HG03135 (cell line): ENCODE measurements at regions not wholly inside any gene's neighbourhood (a gene's known extent, or its start where the extent isn't known, plus 50 kb on each side); places are given as distances from the start of the nearest gene placed in this dataset.

Source experiments
- ATAC-seq: cut with Tn5 transposase; IDR thresholded peaks from one replicate; pipeline ENCODE4 v1.9.1; 2021; ENCODE audit warnings: mild to moderate bottlenecking, moderate library complexity; ENCODE audit not compliant: unreplicated experiment

DNA sequence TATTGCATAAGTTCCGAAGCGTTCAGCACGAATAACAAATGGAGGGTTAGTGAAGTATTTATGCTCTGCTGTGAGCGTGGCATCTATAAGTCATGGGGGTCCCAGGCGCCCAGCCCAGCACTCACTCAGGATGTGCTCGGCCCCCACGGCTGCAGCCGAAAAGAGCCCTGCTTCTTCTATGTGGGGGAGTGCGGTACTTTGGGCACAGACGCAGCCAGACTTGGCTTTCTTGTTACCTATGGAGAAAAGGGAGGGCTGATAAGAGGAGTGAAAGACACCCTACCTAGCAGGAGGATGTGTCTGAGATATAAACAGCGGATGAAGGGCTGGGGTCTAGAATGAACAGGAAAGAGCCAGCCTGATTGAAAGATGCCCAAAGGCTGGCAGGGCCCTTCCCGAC lies 51.4 kb downstream of the MRPL36 start:
- ATAC-seq = no peak

DNA sequence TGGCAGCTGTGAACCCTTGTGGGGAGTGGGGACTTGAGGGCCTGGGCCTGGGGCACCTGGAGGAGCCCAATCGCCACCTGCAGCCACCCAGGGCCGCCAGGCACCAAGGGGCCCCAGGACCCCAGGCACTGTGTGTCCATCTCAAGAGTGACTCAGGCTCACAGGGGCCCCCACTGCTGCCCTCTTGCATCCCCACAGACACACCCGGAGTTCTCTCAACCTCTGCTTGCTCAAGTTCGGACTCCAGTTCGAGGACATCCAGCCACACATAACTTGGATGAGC lies 51.9 kb downstream of the MRPL36 start:
- no peak for ATAC-seq

DNA sequence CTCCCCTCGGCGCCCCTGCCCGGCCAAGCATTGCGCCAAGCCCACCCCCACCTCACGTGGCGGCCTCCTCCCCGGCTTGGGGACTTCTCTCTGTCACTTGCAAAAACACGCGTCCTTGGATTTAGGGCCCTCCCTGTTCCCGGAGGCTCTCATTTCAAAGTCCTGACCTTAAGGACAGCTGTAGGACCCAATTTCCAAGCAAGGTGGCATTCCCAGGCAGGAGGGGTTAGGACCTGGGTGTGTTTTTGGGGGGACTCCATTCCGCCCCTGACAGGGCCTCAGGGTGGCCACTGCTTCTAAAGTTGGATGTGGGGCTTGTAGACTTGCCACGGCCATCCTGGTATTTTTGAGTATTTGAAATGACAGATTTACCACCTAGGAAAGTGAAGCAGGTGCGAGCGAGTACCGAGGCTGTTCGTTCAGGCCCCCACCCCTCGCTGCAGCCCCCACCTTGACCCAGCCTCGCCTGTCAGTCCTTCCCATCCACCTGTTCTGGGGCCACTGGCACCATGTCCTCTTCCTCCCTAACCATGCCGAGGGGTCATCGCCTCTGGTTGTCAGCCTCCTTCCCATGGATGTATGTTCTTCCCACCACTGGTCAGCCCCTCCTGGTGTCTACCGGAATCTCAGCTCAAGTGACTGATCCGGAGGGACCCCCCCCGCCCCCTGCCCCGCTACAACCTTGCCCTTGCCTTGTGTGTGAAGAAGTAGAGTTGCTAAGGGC lies 52.4 kb downstream of the MRPL36 start:
- ATAC-seq = no peak

DNA sequence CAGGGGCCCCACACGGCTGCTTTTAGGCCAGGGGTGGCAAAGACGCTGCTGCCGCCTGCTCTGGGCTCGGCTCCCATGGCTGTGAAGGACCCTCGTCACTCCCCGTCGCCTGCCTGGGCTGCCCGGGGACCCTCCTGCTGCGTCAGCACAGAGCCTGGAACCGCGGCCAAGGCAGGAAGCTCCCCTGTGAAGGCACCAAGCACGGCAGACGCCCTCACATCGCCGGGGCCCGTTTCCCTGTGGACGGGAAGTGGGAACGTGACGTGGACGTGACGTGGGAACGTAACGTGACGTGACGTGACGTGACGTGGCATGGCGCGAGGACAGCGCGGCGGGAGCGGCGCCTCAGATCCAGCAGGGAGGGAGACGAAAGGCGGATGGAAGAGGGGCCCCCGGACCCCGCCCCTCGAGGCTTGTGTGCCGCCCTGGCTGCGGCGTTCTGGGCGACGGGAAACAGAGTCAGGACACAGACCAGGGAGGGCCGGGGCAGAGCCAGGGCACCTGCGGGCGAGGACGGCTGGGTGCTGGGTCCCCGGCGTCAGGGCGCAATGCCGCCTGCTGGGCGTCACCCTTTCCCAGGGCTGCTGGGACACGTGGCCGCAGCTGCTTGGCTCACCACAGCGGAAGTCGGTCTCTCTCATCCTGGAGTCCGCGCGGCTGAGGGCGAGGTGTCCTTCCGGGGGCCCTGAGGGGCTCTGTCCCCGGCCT lies 53.1 kb downstream of the MRPL36 start:
- ATAC-seq = no peak

DNA sequence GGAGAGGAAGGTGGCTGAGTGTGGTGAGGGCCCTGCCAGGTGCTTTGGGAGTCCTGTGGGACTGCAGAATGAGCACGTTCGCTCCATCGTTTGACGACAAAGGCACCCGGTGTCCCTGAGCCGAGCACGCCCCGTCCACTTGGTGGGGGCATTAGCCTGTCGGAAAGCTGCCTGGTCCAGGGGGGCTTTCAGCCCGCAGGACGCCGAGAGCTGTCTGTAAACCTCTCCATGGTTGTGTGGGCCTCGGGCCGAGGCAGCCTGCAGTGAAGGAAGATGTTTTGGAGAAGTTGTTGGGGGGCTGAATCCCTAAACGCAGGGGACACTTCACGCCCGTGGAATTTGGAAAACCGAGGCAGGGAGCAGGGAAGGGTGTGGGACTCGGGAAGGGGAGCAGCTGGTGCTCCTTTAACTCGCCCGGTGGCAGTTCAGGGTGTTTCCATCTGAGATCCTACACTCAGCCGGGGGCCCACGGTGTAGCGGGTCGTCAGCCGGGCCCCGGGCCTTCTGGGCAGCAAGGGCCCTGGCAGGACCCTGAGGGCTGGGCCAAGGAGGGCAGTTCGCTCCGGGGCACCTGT lies 53.8 kb downstream of the MRPL36 start:
- ATAC-seq = no peak

DNA sequence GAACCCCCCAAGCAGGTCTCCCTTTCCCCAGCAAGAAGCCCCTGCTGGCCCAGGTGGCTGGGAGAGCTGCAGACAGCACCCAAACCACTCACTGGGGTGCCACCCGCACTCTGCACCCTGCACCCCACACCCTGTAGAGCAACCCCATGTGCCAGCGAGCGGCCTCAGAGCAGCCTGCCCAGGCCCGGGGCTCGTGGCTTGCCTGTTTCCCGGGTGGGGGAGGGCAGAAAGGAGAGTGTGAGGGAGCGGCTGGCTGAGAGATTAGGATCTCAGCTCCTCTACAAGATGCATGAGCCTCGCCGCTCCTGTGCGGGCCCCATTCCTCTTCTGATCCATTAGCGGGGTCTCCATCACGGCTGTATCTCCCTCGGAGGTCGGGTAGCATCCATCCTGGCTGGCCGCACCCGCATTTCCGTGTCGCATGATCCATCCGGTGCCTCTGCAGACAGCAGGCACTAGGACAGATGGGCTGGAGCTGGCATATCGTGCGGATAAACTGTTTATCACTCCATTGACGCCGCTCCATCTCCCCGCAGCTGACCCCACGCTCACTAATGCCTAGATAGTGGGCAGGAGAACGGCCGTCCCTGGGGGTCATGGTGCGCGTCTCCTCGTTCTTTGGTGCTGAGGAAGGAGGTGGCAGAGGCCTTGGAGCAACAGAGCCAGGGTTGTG lies 54.4 kb downstream of the MRPL36 start:
- ATAC-seq = no peak

DNA sequence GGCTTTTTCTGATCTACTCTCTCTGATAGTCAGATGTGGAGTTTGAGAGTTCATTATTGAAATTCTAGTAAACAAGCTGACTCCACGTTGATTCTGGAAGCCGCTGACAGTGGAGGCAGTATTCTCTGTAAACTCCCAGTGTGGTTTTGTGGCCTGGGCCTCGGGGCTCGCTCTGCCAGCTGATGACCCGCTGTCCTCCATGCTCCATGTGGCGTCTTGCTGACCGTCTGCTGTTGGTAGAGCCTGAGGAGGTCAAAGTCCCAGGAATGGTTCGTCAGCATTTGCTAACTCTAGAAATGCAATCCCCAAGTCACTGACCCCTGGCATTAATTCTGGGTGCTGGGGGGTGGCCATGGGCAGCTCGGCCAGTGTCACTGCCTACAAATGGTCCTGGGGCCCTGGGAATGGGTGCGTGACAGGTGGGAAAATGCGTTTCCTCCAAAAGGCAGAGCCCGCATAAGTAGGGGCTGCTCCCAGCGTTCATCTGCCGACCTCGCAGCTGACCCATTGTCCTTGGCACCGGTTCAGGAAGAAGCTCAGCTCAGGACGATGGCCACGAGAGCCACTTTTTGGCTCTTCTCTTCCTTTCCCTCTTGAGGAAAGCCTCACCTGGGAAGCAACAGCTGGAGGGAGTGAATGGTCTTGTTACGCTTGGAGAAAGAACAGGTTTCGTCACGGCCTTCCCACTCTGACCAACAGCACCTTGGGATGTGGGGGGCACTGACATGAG lies 55.1 kb downstream of the MRPL36 start:
- ATAC-seq = no peak

DNA sequence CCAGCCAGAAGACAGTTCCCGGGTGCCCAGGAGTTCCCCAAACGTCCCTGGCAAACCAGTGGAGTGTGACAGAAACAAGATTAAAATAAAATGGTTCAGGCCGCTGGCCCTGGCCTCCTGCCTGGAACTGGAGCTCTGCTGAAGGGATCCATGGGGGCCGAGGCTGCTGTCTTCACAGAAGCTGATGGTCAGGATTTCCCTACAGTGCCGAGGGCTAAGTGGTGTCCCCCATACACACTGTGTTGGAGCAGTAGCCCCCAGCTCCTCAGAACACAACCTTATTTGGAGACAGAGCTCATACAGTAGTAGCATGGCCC lies 55.9 kb downstream of the MRPL36 start:
- ATAC-seq = no peak

DNA sequence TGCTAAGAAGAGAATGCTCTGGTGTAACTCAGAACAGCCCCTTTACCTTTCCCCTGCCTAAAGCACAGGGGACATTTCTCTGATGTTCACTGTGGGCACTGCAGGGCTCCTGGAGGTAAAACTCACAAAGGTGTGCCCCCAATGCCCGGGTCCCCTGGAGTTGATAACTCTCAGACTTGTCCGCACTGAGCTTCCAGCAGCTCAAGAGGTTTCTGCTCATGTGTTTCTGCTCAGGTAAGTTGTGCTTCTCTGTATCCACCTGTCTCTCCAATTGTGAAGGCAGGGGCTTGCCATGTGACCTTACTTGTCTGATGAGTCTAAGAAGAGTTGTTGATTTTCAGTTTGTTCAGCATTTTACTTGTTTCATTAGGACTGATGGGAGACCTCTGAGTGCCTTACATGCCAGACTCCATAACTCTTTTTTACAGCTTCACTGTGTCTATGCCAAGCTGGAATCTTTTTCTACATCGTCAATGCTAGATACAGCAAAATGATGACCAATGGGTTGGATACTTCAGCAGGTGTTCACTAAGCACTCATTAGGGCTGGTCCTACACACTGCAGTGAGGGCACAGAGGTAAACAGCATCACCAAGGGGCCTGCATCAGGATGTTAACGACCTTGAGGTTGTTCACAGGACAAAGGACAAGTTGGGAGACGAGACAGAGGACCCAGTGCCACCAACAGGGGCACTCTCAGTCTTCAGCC lies 56.4 kb downstream of the MRPL36 start:
- no peak for ATAC-seq

DNA sequence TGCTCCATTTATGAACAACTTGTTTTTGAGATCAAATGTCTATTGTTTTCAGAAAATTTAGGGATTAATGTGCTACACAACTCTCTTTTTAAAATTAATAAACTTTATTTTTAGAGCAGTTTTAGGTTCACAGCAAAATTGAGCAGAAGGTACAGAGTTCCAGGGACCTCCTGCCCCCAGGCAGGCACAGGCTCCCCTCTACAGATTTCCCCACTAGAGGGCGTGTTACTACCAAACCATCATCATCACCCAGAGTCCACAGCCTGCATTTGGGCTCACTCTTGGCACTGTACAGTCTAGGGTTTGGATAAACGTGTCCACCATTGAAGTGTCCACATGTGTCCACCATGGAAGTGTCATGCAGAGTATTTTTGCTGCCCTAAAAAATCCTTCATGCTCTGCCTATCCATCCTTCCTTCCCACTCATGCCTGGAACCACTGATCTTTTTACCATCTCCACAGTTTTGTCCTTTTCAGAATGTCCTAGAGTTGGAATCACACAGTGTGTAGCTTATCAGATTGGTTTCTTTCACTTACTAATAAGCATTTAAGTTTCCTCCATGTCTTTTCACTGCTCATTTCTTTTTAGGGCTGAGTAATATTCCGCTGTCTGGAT lies 61.7 kb downstream of the MRPL36 start:
- ATAC-seq = no peak

DNA sequence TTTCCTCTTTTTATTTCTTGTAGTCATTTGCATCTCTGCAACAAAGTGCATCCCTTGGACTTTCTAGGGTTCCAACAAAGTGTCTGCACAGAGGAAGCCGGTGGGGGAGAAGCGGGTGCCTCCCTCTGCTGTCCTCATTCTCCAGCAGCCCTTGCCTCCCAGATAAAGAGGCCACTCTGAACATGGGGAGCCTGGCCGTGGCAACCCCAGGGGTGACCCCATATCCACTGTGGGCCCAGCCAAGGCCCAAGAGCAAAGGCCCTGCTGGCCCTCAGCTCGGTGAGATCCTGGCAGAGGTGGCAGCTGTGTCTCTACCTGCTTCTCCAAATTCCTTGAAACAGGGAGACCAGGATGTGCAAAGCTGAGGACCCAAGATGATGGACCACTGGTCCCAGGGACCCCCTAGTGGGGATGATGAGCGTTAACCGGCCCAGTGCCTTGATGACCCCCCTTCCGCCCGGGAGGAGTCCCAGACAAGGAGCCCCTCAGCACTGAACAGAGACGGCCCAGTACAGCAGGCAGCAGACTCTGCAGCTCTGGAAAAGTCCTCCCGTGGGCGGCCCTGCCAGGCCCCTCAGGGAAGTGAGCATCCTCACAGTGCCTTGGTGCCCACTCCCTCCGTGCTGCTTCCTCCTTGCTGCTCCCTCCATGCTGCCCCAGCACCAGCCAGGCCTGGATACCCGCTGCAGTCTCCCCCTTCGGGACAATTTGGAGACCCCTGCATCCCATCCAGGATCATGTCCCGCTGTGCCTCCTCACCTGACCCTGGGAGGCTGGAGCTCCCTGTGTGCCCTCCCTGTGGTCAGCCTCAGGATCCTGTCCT lies 62.5 kb downstream of the MRPL36 start:
- ATAC-seq = no peak

DNA sequence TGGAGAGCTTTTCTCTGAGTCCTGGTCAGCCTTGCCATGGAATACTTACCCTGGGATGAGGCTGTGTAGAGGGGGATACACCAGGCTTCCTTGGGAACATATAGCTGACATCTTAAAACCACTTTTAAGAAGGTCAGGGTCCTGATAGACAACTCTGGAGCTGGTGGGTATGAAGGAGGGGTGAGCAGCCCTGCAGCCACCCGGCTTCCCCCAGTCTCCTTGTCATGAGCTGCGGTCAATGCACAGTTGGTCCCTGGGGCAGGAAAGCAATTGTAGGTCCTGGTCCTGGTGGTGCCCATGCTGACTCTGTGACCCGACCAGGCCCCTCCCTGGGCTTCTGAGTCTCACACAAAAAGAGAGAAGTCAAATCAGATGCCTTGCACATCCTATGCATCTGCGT lies 63.6 kb downstream of the MRPL36 start:
- ATAC-seq = no peak

DNA sequence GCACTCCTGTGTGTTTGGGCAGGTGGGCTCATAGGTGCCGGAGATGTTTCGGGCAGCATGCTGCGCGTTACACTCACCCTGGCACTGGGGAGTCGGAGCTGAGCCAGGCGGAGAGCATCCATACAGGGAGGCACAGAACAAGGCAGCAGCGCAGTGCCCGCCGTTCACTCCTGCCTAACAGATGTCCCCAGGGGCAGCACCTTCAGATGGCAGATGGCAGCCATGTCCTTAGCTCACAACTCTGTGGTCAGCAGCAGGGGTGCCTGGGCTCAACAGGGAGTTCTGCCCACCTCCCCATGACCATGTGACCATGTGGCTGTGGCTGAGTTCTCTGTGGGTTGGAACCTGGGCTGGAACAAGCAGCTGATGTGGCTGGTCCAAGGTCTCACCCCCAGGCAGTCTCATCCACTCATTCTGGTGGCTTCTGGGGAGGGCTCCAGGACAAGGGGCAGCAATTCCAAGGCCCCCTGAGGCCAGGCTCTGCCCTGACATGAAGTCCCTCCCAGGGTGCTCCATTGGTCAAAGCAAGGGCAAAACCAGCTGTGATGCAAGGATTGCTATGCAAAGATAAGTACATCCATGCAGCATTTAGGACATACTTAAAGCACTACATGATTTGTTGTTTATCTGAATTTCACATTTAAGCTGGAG lies 64.2 kb downstream of the MRPL36 start:
- no peak for ATAC-seq

DNA sequence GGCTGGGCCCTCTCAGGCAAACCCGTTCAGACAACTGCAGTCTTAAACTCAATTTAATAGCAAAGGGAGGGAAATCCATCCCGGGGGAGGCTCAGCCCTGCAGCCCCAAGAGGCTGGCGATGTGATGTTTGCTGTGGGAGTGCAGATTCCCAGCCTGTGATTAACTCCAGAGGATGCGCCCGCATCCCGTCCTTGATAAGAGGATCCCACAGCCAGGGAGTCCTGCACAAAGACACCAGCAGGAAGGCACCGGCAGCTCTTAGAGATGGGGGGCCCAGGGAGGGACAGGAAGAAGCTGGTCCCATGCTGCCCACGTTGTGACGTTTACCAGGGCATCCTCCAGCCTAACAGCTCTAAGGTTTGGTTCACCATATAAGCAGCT lies 64.7 kb downstream of the MRPL36 start:
- ATAC-seq = no peak

DNA sequence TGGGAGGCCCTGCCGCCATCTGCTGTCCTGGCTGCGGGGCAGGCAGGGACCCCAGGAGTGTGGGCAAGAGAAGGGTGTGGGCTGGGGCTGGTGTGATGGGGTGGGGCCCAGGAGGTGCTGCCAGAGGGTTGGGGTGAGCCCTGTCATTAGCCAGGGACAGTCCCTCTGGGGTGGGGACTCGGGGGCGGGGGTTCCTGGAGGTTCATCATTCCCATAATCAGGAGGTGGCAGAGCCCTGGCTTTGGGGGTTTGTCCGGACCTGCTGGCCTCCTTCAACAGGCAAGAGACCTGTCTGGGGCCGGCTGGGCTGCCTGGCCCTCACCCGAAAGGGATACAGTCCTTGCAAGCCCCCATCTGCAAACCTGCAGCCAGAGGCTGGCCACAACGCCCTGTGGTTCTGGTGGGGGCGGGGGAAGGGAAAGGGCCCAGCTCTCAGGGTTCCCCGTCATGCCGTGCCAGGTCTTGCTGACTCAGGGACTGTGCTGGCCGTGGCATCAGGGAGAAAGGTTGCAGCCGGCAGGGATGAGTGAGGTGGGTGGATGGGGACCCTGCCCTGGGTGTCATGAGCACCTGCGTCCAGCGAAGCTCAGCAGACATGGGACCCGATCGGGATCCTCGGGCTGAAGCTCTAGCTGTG lies 65.2 kb downstream of the MRPL36 start:
- no peak for ATAC-seq

DNA sequence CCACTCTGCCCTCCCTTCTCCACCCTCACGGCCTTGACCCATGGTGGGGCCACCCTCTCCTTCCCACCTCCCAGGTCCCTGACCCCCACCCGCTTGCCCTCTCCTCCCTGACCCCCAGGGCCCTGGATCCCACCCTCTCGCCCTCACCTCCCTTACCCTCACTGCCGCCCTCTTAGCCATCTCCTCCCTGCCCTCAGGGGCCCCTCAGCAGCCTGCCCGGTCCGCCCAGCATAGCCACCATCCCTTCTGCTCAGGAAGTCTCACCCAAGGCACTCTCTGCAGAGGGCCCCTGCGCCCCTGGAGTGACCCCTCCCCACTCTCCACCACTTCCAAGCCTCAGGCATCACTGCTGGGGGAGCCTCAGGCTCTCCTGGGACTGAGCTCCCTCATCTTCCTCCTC lies 66.3 kb downstream of the MRPL36 start:
- no peak for ATAC-seq

DNA sequence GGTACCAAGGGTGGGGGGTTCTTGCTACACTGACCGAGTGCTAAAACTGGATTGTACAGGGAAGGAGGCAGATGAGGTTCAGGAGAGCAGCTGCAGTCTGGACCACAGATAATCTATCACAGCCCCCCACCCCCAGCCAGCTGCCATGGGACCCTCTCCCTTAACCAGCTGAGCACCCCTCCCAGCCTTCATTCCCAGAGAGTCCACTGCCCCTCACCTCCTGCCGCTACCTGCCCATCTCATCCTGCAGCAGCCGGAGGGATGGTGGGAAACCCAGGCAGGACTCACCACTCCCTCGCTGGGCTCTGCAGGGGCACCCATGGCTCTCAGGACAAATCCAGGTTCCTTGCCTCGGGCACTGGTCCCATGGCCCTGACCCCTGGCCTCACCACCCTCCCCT lies 66.7 kb downstream of the MRPL36 start:
- no peak for ATAC-seq

DNA sequence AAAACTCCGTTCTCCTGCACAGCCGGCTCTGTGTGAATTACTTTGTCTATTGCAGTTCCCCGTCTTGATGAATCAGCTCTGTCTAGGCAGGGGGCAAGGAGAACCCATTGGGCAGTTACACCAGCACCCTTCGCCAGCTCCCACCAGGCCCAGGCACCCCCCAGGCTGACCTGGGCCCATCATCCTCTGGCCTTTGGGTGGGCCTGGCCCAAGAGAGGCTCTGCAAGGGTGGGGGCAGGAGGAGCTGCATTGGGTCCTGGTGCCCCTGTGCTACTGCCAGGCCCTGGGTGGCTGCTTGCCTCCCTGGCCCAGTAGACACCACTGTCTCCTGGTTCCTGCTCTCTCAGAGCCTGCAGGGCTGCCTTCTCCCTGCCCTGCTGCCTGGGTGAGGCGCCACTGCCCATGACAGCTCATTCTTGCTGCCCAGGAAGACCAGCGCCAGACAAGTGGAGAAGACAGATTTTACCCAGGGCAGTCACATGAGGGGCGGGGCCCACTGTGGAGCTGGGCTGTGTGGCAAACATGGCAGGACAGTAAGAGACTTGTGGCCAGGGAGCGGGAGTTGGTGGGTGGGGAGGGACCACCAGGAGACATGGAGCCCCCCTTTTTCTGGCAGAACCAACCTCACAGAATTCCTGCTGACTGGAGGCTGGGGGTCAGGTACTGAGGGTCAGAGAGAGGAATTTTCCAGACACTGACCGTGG lies 67.2 kb downstream of the MRPL36 start:
- ATAC-seq = no peak
